K562 (cell line): ENCODE measurements at regions not wholly inside any gene's neighbourhood (a gene's known extent, or its start where the extent isn't known, plus 50 kb on each side); places are given as distances from the start of the nearest gene placed in this dataset.

Experiments used
- ATAC-seq: fragments of 200-7000 bp; cut with Tn5 transposase; 3 replicates; pipeline ENCODE4 v1.9.1; 2020; ENCODE audit warnings: moderate library complexity
- BruUV-seq: library from RNA; stranded (reverse); fragments of 400-500 nt; replicated peaks from 2 replicates; lab custom pipeline; 2021; lab: Mats Ljungman, UMichigan
- CTCF ChIA-PET: fragments of 300-600 bp; formaldehyde crosslinking; extraction: SDS; loops from one replicate; lab custom pipeline; 2021; ENCODE audit warnings: low intra/inter-chr PET ratio; lab: Yijun Ruan, JAX
- POLR2A ChIA-PET: fragments of 300-600, 350-650 bp; sonication (Branson Sonifier 250); formaldehyde crosslinking; extraction: SDS; loops from one replicate; lab custom pipeline; 2021; ENCODE audit warnings: antibody characterized with exemption, inconsistent platforms; lab: Yijun Ruan, JAX
- DNase-seq, 4 experiments: peaks; one replicate each; pipeline versions ENCODE4 v3.0.0 to v3.0.0-alpha.2; 2011 to 2018; ENCODE audit warnings: low spot score in 3 of 4, mixed read lengths in 3 of 4; ENCODE audit errors: extremely low read depth in 1 of 4
- FAIRE-seq: peaks from 2 replicates; lab custom pipeline; 2011; peaks lifted over from hg19 to GRCh38; lab: Jason Lieb, UNC
- H2AFZ ChIP-seq: 2 replicates; pipeline ENCODE4 v1.6.0; 2011; ENCODE audit warnings: low read depth, low read length, control low read depth, inconsistent platforms
- H3K27ac ChIP-seq: fragments of 200-600 bp; 3 replicates; pipeline ENCODE4 v1.8.0; 2011; ENCODE audit warnings: low read depth, mild to moderate bottlenecking, control low read depth, inconsistent platforms, low read length, moderate library complexity, mixed read lengths; ENCODE audit errors: extremely low read depth
- H3K27me3 ChIP-seq, 2 experiments: fragments of 300-600 bp in 1 of 2; 2 replicates in 1 of 2; 3 replicates in 1 of 2; pipeline versions ENCODE4 v1.6.0 to v1.8.0; 2011; ENCODE audit warnings: inconsistent platforms in 2 of 2, low read length in 2 of 2, mild to moderate bottlenecking in 1 of 2, mixed read lengths in 1 of 2, moderate library complexity in 1 of 2; ENCODE audit not compliant: control insufficient read depth in 2 of 2, insufficient read depth in 2 of 2
- H3K36me3 ChIP-seq: fragments of 300-600 bp; 3 replicates; pipeline ENCODE4 v1.8.0; 2011; ENCODE audit warnings: mild to moderate bottlenecking, low read length, inconsistent platforms; ENCODE audit not compliant: control insufficient read depth, insufficient read depth
- H3K4me1 ChIP-seq, 2 experiments: fragments of 200-600 bp in 1 of 2; replicated peaks in 1 of 2; 2 replicates in 1 of 2; 3 replicates in 1 of 2; pipeline versions ENCODE4 v1.5.1 to v1.8.0; 2011; ENCODE audit warnings: inconsistent platforms in 2 of 2, low read length in 2 of 2, mild to moderate bottlenecking in 1 of 2, mixed read lengths in 1 of 2, moderate library complexity in 1 of 2; ENCODE audit not compliant: control insufficient read depth in 2 of 2, insufficient read depth in 2 of 2
- H3K4me2 ChIP-seq: 2 replicates; pipeline ENCODE4 v1.6.1; 2011; ENCODE audit warnings: low read length, control low read depth, inconsistent platforms, mixed read lengths; ENCODE audit not compliant: insufficient read depth
- H3K4me3 ChIP-seq: fragments of 200-600 bp; sonication (generic), shearing (Covaris generic); 2 replicates; pipeline ENCODE4 v1.5.1; 2016; ENCODE audit warnings: control low read depth, inconsistent platforms
- H3K79me2 ChIP-seq: fragments of 200-600 bp; 3 replicates; pipeline ENCODE4 v1.8.0; 2011; ENCODE audit warnings: low read length, inconsistent platforms; ENCODE audit not compliant: control insufficient read depth, insufficient read depth
- H3K9ac ChIP-seq, 2 experiments: 2 replicates each; pipeline versions ENCODE4 v1.6.0 to v1.6.1; 2011; ENCODE audit warnings: low read depth in 2 of 2, low read length in 2 of 2, control low read depth in 1 of 2, inconsistent platforms in 1 of 2, mild to moderate bottlenecking in 1 of 2, mixed read lengths in 1 of 2; ENCODE audit not compliant: insufficient read depth in 1 of 2
- H3K9me1 ChIP-seq: one replicate; pipeline ENCODE4 v1.6.0; 2011; ENCODE audit warnings: inconsistent platforms, mild to moderate bottlenecking, low read length, moderate library complexity; ENCODE audit not compliant: control insufficient read depth, insufficient read depth
- H3K9me3 ChIP-seq: replicated peaks from 2 replicates; pipeline ENCODE4 v1.5.1; 2011; ENCODE audit warnings: low read depth, low read length, inconsistent platforms; ENCODE audit not compliant: control insufficient read depth, insufficient read depth
- H4K20me1 ChIP-seq: replicated peaks from 2 replicates; pipeline ENCODE4 v1.6.1; 2011; ENCODE audit warnings: low read length, inconsistent platforms, mixed read lengths; ENCODE audit not compliant: control insufficient read depth, insufficient read depth
- ADNP ChIP-seq: fragments of 200-800 bp; sonication (Bioruptor generic); IDR thresholded peaks from 2 replicates; pipeline ENCODE4 v1.6.1; 2016; ENCODE audit warnings: missing genetic modification characterization, missing compliant biosample characterization
- BRD9 ChIP-seq: fragments of 450-650 bp; IDR thresholded peaks from 2 replicates; pipeline ENCODE4 v1.6.1; 2018; ENCODE audit warnings: low read depth; ENCODE audit not compliant: partially characterized antibody
- CBFB ChIP-seq: sonication (generic); formaldehyde crosslinking; IDR thresholded peaks from 2 replicates; pipeline ENCODE4 v1.4.0; 2020; ENCODE audit warnings: mild to moderate bottlenecking, missing genetic modification reagents
- CBX5 ChIP-seq: IDR thresholded peaks from 2 replicates; pipeline ENCODE4 v1.6.1; 2014; ENCODE audit warnings: low read depth, borderline replicate concordance
- ELF4 ChIP-seq: fragments of 450-650 bp; formaldehyde crosslinking; IDR thresholded peaks from 2 replicates; pipeline ENCODE4 v1.4.0; 2022; ENCODE audit warnings: missing genetic modification characterization
- NFIC ChIP-seq: fragments of 450-650 bp; IDR thresholded peaks from 2 replicates; pipeline ENCODE4 v1.6.1; 2017; ENCODE audit warnings: mild to moderate bottlenecking, inconsistent platforms
- PML ChIP-seq: IDR thresholded peaks from 2 replicates; pipeline ENCODE4 v1.6.1; 2012; ENCODE audit warnings: low read length, inconsistent platforms
- RBM22 ChIP-seq: fragments of 200-400 bp; formaldehyde crosslinking; IDR thresholded peaks from 2 replicates; pipeline ENCODE4 v1.6.1; 2018; ENCODE audit warnings: low read length, low read depth; ENCODE audit not compliant: poor library complexity, severe bottlenecking
- RBM39 ChIP-seq: fragments of 200-400 bp; formaldehyde crosslinking; optimal IDR thresholded peaks from 2 replicates; pipeline ENCODE3; 2018; ENCODE audit warnings: low read depth, low read length
- SREBF2 ChIP-seq: sonication (generic); formaldehyde crosslinking; IDR thresholded peaks from 2 replicates; pipeline ENCODE4 v1.4.0; 2020; ENCODE audit warnings: mild to moderate bottlenecking, missing genetic modification reagents
- TAL1 ChIP-seq: fragments of 450-650 bp; IDR thresholded peaks from 2 replicates; pipeline ENCODE4 v1.6.1; 2016; ENCODE audit warnings: mild to moderate bottlenecking
- ZNF143 ChIP-seq: sonication (generic); formaldehyde crosslinking; IDR thresholded peaks from 2 replicates; pipeline ENCODE4 v1.9.0; 2022; ENCODE audit warnings: mild to moderate bottlenecking, missing genetic modification reagents
- ZNF280A ChIP-seq: fragments of 450-650 bp; IDR thresholded peaks from 2 replicates; pipeline ENCODE4 v1.6.1; 2018; ENCODE audit warnings: mild to moderate bottlenecking, low read depth; ENCODE audit not compliant: partially characterized antibody
- ZNF696 ChIP-seq: fragments of 250-450 bp; sonication (Bioruptor Pico); conservative IDR thresholded peaks from 2 replicates; pipeline ENCODE4 v1.4.0; 2020; ENCODE audit warnings: mild to moderate bottlenecking, moderate library complexity
- WGBS: fragments of 100-300 bp; shearing (Covaris generic); methylation state at CpG from one replicate; pipeline ENCODE4 v1.1.6; 2016; ENCODE audit warnings: low coverage, mixed read lengths; ENCODE audit not compliant: insufficient coverage; ENCODE audit errors: missing lambda C conversion rate; 5-methylcytosine and 5-hydroxymethylcytosine counted together
- in situ Hi-C: fragments of 300-500 bp; cut with MboI; formaldehyde crosslinking; loops from 4 replicates; pipeline ENCODE4 v1.15.0; 2018; ENCODE audit warnings: inconsistent platforms, mixed read lengths
- intact Hi-C: fragments of 100-400 bp; cut with micrococcal nuclease; formaldehyde crosslinking; loops from 2 replicates; pipeline ENCODE4 v1.14.2; 2022

- ChIA-PET POLR2A (no interaction called here), CTCF (no interaction called here)
- Histone ChIP-seq H3K9ac (no peak overlapping the region), H3K27ac (no peak overlapping the region), H3K27me3 (no peaks in the 10 kb centered on the region), H3K36me3 (no peaks in the 10 kb centered on the region), H3K4me3 (no peak overlapping the region), H3K4me1 (no peaks in the 10 kb centered on the region), H3K9me1 (no peaks in the 10 kb centered on the region), H3K79me2 (no peaks in the 10 kb centered on the region), H4K20me1 (no peaks in the 10 kb centered on the region), H2AFZ (no peak overlapping the region), H3K9me3 (no peaks in the 10 kb centered on the region), H3K4me2 (no peak overlapping the region)
- in situ Hi-C loops (no loop called here), intact Hi-C loops (no loop called here)
- TF ChIP-seq ELF4 (CRISPR knock-in tag) (no peak), TAL1 (no peak), ZNF696 (no peak), RBM39 (no peak), NFIC (no peak), ADNP (tag) (no peak), ZNF143 (no peak), CBFB (CRISPR knock-in tag) (no peak), BRD9 (no peak)
- ATAC-seq (no peak), DNase-seq (no peak), FAIRE-seq (no peak)
- WGBS = 0% methylated on average over 3 of the region's 3 CpGs
- BruUV-seq = no TSS peak
Measured at GRCh38 chr14:86221755-86222154, 691.8 kb downstream of the FLRT2 start.

GRCh38 chr14:86221000-86221399, 691.1 kb downstream of the FLRT2 start:
- Histone ChIP-seq H3K4me2 (no peak overlapping the region), H3K79me2 (no peaks in the 10 kb centered on the region), H3K9ac (no peak overlapping the region), H2AFZ (no peak overlapping the region), H3K27ac (no peak overlapping the region), H3K9me3 (no peaks in the 10 kb centered on the region), H3K4me1 (no peaks in the 10 kb centered on the region), H3K4me3 (no peak overlapping the region), H4K20me1 (no peaks in the 10 kb centered on the region), H3K36me3 (no peaks in the 10 kb centered on the region), H3K27me3 (no peaks in the 10 kb centered on the region), H3K9me1 (no peaks in the 10 kb centered on the region)
- ATAC-seq = no peak
- CTCF ChIA-PET = no interaction called here
- in situ Hi-C loops = no loop called here
- 0% methylated on average over 2 of the region's 3 CpGs for WGBS
- no TSS peak for BruUV-seq
- peak in 1 of 4 experiments; percentile 3 for DNase-seq
- FAIRE-seq = no peak
- POLR2A ChIA-PET = no interaction called here
- intact Hi-C loops = no loop called here
- TF ChIP-seq RBM22 (no peak), PML (no peak), SREBF2 (CRISPR knock-in tag) (no peak), CBX5 (no peak), ZNF280A (no peak)
